Gastrocnemius medialis (tissue), 4 donors: ENCODE measurements at regions not wholly inside any gene's neighbourhood (a gene's known extent, or its start where the extent isn't known, plus 50 kb on each side); places are given as distances from the start of the nearest gene placed in this dataset.

Experiments used
- POLR2A ChIP-seq, 2 donors: fragments of 450-650 bp; IDR thresholded peaks; one replicate each; pipeline ENCODE4 v1.6.1; 2017; ENCODE audit warnings: antibody characterized with exemption in 2 of 2, mild to moderate bottlenecking in 2 of 2, moderate library complexity in 2 of 2
- TF ChIP-seq, protein P1 (sequence below), 5 experiments: fragments of 450-650 bp in 3 of 5; fragments of 200-600 bp in 2 of 5; sonication (generic) in 2 of 5; IDR thresholded peaks in 4 of 5; conservative IDR thresholded peaks in 1 of 5; 1 replicate in 4 of 5; 2 replicates in 1 of 5; pipeline ENCODE4 v1.5.1; 2016 to 2019; ENCODE audit warnings: antibody characterized with exemption in 5 of 5, mild to moderate bottlenecking in 3 of 5, moderate library complexity in 3 of 5

DNA sequence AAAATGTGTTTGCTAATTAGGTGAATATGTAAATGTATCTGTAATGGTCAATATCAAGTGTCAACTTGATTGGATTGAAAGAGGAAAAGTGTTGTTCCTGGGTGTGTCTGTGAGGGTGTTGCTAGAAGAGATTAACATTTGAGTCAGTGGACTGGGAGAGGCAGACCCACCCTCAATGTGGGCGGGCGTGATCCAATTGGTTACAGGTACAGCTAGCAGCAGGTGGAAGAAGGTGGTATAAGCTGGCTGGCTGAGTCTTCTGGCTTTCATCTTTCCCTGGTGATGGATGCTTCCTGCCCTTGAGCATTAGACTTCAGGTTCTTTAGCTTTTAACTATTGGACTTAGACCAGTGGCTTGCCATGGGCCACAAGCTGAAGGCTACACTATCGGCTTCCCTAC lies 779.0 kb upstream of the CTNND2 start:
- TF ChIP-seq, protein P1, sequence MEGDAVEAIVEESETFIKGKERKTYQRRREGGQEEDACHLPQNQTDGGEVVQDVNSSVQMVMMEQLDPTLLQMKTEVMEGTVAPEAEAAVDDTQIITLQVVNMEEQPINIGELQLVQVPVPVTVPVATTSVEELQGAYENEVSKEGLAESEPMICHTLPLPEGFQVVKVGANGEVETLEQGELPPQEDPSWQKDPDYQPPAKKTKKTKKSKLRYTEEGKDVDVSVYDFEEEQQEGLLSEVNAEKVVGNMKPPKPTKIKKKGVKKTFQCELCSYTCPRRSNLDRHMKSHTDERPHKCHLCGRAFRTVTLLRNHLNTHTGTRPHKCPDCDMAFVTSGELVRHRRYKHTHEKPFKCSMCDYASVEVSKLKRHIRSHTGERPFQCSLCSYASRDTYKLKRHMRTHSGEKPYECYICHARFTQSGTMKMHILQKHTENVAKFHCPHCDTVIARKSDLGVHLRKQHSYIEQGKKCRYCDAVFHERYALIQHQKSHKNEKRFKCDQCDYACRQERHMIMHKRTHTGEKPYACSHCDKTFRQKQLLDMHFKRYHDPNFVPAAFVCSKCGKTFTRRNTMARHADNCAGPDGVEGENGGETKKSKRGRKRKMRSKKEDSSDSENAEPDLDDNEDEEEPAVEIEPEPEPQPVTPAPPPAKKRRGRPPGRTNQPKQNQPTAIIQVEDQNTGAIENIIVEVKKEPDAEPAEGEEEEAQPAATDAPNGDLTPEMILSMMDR (IDR thresholded peaks at IDR 0.05 in 4 of 5, conservative IDR thresholded peaks at IDR 0.05 in 1 of 5) = no peak
- TF ChIP-seq POLR2A (IDR thresholded peaks at IDR 0.05) = no peak
